GM11168 (cell line): ENCODE measurements at regions not wholly inside any gene's neighbourhood (a gene's known extent, or its start where the extent isn't known, plus 50 kb on each side); places are given as distances from the start of the nearest gene placed in this dataset.

ENCODE experiments used
- in situ Hi-C: fragments of 300-500 bp; cut with MboI; formaldehyde crosslinking; loops from one replicate; pipeline ENCODE4 v1.12.0; 2022; ENCODE audit warnings: low sequenced_read_pairs; ENCODE audit not compliant: unreplicated experiment

GRCh38 chr5:109482748-109483147, 73.0 kb upstream of the PJA2 start:
- in situ Hi-C loops = no loop called here

DNA sequence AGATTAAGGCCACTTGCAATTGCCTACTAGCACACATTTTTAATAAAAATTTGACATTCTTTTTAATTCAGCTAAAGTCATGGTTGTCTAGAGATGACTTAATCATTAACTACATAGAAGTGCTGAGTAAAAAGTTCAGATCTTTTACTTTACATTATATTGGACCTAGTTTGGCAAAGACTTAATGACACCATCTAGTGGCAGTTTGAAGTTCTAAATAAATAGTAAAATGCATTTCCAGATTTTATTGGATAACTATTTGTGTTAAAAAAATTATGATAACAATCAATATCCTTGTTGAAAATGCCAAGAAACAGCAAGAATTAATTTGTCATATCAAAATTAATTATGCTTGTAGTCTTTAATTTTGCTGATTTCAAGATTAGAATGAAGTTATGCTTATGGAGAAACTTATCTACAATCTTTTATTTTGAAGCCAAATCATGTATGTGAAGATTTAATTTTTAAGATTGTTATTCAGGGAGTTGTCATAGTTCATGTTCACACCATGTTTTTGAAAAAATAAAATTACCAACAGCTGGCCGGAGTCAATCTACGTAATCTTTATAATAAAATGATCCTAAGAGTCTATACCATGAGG, 69.6 kb upstream of the PJA2 start:
- in situ Hi-C loops = no loop called here

- in situ Hi-C loops = no loop called here
Observed at GRCh38 chr5:109478830-109479229, 69.1 kb upstream of the PJA2 start.

DNA sequence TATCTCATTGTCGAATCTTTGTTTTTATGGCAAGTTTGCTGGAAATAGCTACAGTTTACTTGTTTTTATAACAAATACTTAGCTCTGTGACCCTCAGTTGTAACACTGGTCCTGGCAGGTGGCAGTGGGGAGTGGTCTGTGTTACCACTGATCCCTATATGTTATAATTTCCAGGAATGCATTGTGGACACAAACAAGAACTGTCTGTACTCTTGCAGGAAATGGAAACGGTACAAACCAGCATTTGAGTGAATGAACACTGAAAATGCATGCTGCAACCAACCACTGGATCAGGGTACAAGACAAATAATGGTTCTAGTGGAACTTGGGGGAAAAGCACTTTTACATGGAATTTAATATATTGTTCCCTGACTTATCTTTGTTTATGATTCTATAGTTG, 66.5 kb upstream of the PJA2 start:
- in situ Hi-C loops = no loop called here

- in situ Hi-C loops = loop anchor here (25.0 kb wide), 3 partner anchors 558 to 983 kb away; no protein-coding TSS in a partner anchor
Observed at GRCh38 chr5:109469896-109470662, 60.3 kb upstream of the PJA2 start.

- in situ Hi-C loops = loop anchor here (25.0 kb wide), 3 partner anchors 557 to 982 kb away; no protein-coding TSS in a partner anchor
Observed at GRCh38 chr5:109468737-109469420, 59.1 kb upstream of the PJA2 start.

GRCh38 chr5:109468288-109468676, 58.5 kb upstream of the PJA2 start:
- in situ Hi-C loops = loop anchor here (25.0 kb wide), 3 partner anchors 556 to 981 kb away; no protein-coding TSS in a partner anchor

DNA sequence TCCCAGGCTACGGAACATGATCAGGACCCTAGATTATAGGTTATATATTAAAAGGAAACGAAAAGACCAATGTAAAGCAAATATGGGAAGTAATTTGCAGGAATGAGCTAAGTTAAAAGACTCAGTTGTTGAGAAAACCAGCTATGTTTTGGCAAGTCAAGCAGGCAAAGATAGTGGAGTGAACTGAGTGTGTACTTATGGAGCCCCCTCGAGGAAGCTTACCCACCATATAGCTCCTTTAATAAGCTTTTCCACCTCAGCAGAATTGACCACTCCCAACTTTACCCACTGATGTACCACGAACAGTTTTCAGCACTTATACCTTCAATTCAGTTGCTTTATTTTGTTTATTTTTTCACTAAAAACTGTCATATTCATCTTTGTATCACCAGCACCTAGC, 57.3 kb upstream of the PJA2 start:
- in situ Hi-C loops = loop anchor here (25.0 kb wide), 3 partner anchors 555 to 980 kb away; no protein-coding TSS in a partner anchor
